ENCODE measurements at regions not wholly inside any gene's neighbourhood (a gene's known extent, or its start where the extent isn't known, plus 50 kb on each side); places are given as distances from the start of the nearest gene placed in this dataset.
"Not testable (repeated sequence)": the region's sequence is repeated elsewhere in the genome, so short reads cannot be mapped to it uniquely, and the experiment has no call there.

GRCh38 chr3:152213938-152214337 lies 54.8 kb upstream of the MBNL1 start:
- DNase-seq (ENCODE audit: low read depth) = no peak

- not testable (repeated sequence) for DNase-seq (ENCODE audit: low read depth)
Observed at GRCh38 chr3:152216960-152217865, 51.5 kb upstream of the MBNL1 start.

DNA sequence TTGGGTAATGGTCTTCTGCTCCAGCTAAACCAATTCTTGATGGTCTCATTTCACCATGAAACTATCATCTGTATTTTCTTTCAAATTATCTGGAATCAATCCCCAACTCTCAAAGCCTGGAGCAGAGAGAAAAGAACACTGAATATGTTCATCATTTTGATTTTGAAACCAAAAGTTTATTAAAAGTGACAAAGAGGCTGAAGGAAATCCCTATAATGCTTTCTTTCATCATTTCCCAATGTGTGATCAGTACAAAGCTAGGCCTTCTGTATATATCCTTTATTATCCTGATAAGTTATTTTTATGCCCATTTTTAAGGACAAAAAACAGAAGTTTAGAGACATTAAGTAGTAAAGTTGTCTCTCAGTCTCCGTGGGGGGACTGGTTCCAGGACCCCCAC lies 50.1 kb upstream of the MBNL1 start:
- no peak for DNase-seq (ENCODE audit: low read depth)

Data from myocyte (in vitro differentiated cells).